ENCODE measurements at regions not wholly inside any gene's neighbourhood (a gene's known extent, or its start where the extent isn't known, plus 50 kb on each side); places are given as distances from the start of the nearest gene placed in this dataset.
A peak's percentile ranks its signal among the peaks of the same experiment; 100 is the strongest.

DNA sequence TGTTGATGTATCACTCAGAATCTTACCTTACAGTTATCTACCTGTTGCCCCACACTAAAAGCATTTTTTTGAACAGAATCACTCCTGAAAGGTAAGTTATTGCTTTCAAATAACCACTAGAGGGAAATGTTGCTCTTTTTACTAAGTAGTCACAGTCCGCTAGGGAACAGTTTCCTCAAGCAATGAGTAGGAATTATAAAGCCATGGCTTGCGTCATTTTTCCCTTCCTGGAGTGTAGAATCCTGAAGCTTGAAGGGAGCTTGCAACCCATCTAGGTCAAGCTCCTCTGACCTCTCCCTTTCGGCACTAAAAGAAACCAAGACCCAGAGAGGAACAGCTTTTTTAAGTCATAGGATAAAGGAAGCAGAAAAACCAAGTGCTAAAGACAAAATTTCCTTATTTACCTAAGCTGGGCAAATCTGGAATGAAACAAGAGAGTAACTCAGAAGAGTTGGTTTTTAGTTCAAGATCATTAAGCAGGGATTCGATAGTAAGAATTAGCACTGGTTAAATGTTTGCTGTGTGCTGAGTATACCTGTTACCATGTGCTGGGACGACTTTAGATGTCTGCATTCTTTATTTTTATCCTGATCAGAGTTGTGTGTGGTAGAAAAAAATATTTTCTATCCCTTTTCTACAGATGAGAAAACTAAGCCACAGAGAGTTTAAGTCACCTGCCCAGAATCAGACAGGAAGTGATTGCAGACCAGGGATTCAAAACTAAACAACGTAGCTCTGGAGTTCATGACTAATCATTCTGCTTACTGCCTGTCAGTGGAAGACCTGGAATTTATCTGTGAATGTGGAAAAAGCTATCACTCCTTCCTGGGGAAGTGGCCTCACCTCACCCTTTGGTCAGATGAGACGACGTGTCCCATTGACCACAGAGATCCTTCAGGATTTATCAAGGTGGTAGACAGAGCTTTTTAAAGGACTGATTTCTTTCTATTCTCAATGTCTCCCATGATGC is 631.5 kb downstream of the RAB28 start:
- Histone ChIP-seq H3K36me3 (ENCODE audit: insufficient read depth in 1 of 2, low read depth in 1 of 2) (no peaks in the 10 kb centered on the region), H3K9me3 (no peaks in the 10 kb centered on the region), H3K27ac (no peak overlapping the region), H3K4me1 (no peaks in the 10 kb centered on the region), H3K4me3 (no peak overlapping the region), H3K27me3 (ENCODE audit: insufficient read depth in 3 of 3, low read length in 2 of 3) (peaks cover 0 to 9% (median 3%) of the 10 kb centered on the region in 3 donors)
- DNase-seq = no peak
- intact Hi-C loops (cut with DNase I) = loop anchor here (2.0 to 5.0 kb wide), 2 partner anchors 695 to 696 kb away; no protein-coding TSS in a partner anchor
- WGBS, 3 donors = 30 to 35% (median 34%) methylated on average over 8 of the region's 8 CpGs
- ATAC-seq = peak in 2 of 4 donors; percentile 51 to 69
- TF ChIP-seq CTCF (IDR thresholded peaks at IDR 0.05) = peak; percentile 53

DNA sequence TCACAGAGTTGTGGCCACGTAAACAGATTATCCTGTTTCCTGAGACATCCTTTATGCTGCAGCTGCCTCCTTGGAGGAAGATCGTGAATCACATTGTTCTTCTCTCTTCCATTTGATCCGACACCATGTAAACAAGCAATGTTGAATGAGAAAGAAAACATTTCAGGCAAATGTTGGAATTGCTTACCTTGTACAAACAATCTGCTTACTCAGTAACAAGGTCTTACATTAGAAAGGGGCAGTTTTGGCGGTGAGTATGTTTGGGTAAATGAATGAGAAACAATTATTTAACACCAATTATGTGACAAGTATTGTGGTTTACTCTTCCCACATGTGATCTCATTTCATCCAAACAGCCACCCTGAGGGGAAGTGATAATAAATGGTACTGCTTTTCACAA is 637.8 kb downstream of the RAB28 start:
- ATAC-seq (no peak), DNase-seq (no peak)
- intact Hi-C loops (cut with DNase I) = no loop called here
- H3K27ac ChIP-seq = no peak overlapping the region
- WGBS, 3 donors = 24 to 32% (median 27%) methylated on average over 4 of the region's 4 CpGs
- no peak overlapping the region for H3K4me3 ChIP-seq
- peaks cover 3 to 9% (median 3%) of the 10 kb centered on the region in 3 donors for H3K27me3 ChIP-seq (ENCODE audit: insufficient read depth in 3 of 3, low read length in 2 of 3)
- no peaks in the 10 kb centered on the region for H3K36me3 ChIP-seq (ENCODE audit: insufficient read depth in 1 of 2, low read depth in 1 of 2)
- H3K4me1 ChIP-seq = no peaks in the 10 kb centered on the region
- H3K9me3 ChIP-seq = no peaks in the 10 kb centered on the region
- no peak for TF ChIP-seq CTCF (IDR thresholded peaks at IDR 0.05)

DNA sequence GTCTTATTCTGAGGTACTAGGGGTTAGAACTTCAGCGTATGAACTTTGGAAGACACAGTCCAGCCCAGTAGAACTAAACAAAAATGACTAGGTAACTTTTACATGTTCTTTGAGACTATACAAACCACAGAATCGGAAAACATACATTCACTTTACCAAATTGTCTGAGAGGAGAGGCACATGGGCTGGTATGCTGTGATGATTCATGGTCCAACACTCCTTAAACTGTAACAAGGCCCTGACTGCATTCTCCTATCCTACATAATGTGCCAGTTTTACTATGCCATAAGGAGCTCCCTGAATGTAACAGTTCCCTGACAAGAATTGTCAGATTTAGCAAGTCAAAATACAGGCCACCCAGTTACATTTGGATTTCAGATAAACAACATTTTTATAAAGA is 640.0 kb downstream of the RAB28 start:
- H3K36me3 ChIP-seq (ENCODE audit: insufficient read depth in 1 of 2, low read depth in 1 of 2) = no peaks in the 10 kb centered on the region
- 81 to 89% (median 87%) methylated on average over 2 of the region's 2 CpGs for WGBS, 3 donors
- H3K9me3 ChIP-seq = no peaks in the 10 kb centered on the region
- intact Hi-C loops (cut with DNase I) = no loop called here
- peaks cover 3 to 9% (median 3%) of the 10 kb centered on the region in 3 donors for H3K27me3 ChIP-seq (ENCODE audit: insufficient read depth in 3 of 3, low read length in 2 of 3)
- no peak overlapping the region for H3K27ac ChIP-seq
- ATAC-seq = no peak
- no peaks in the 10 kb centered on the region for H3K4me1 ChIP-seq
- no peak for TF ChIP-seq CTCF (IDR thresholded peaks at IDR 0.05)
- H3K4me3 ChIP-seq = no peak overlapping the region
- DNase-seq = no peak

DNA sequence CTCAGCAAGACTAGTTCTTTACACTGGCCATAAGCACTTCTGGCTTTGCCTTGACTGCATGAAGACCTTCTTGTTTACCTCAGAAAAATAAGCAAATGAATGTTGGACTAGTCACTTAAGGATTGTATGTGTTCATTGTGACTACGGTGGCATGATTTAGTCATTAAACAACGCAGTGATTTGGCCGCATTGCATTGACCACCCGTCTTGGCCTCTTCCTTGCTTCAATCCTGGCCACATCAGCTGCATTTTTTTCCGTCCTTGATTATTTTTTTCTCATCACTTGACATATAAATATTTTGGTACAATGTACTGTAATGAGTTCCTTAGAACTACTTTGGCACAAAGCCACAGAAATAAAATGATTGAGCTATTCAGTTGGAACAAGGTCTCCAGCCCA is 656.2 kb downstream of the RAB28 start:
- ATAC-seq = no peak
- no peaks in the 10 kb centered on the region for H3K4me1 ChIP-seq
- H3K36me3 ChIP-seq (ENCODE audit: insufficient read depth in 1 of 2, low read depth in 1 of 2) = no peaks in the 10 kb centered on the region
- intact Hi-C loops (cut with DNase I) = no loop called here
- TF ChIP-seq CTCF (IDR thresholded peaks at IDR 0.05) = no peak
- no peak for DNase-seq
- WGBS, 3 donors = 86 to 91% (median 88%) methylated on average over 5 of the region's 5 CpGs
- no peak overlapping the region for H3K27ac ChIP-seq
- no peak overlapping the region for H3K4me3 ChIP-seq
- no peaks in the 10 kb centered on the region for H3K27me3 ChIP-seq (ENCODE audit: insufficient read depth in 3 of 3, low read length in 2 of 3)
- no peaks in the 10 kb centered on the region for H3K9me3 ChIP-seq
